Keratinocyte (primary cell): ENCODE measurements at regions not wholly inside any gene's neighbourhood (a gene's known extent, or its start where the extent isn't known, plus 50 kb on each side); places are given as distances from the start of the nearest gene placed in this dataset.

Experiments used
- DNase-seq: peaks from one replicate; pipeline ENCODE4 v3.0.0-alpha.2; 2011; ENCODE audit warnings: low read depth, missing footprints, low spot score
- FAIRE-seq: peaks from 2 replicates; lab custom pipeline; 2011; peaks lifted over from hg19 to GRCh38; lab: Jason Lieb, UNC
- H2AFZ ChIP-seq: 2 replicates; pipeline ENCODE4 v1.6.0; 2012; ENCODE audit warnings: low read length, control low read depth, inconsistent platforms; ENCODE audit not compliant: control insufficient read depth
- H3K27ac ChIP-seq: 2 replicates; pipeline ENCODE4 v1.5.1; 2011; ENCODE audit warnings: low read length; ENCODE audit not compliant: control insufficient read depth, insufficient read depth
- H3K27me3 ChIP-seq: 3 replicates; pipeline ENCODE4 v1.6.0; 2011; ENCODE audit warnings: low read length; ENCODE audit not compliant: control insufficient read depth, insufficient read depth; ENCODE audit errors: extremely low read depth
- H3K36me3 ChIP-seq, 2 experiments: 2 replicates in 1 of 2; 3 replicates in 1 of 2; pipeline ENCODE4 v1.5.1; 2011; ENCODE audit warnings: low read length in 2 of 2, mild to moderate bottlenecking in 1 of 2; ENCODE audit not compliant: control insufficient read depth in 2 of 2, insufficient read depth in 2 of 2; ENCODE audit errors: extremely low read depth in 1 of 2
- H3K4me1 ChIP-seq: 3 replicates; pipeline ENCODE4 v1.5.1; 2011; ENCODE audit warnings: low read length; ENCODE audit not compliant: control insufficient read depth, insufficient read depth; ENCODE audit errors: extremely low read depth
- H3K4me2 ChIP-seq: 3 replicates; pipeline ENCODE4 v1.6.0; 2011; ENCODE audit warnings: low read depth, low read length; ENCODE audit not compliant: control insufficient read depth, insufficient read depth; ENCODE audit errors: extremely low read depth
- H3K4me3 ChIP-seq, 3 experiments: fragments of 200-600 bp in 1 of 3; sonication (generic) in 1 of 3; 2 replicates in 2 of 3; 3 replicates in 1 of 3; pipeline ENCODE4 v1.5.1; 2011 to 2016; ENCODE audit warnings: low read length in 3 of 3, mild to moderate bottlenecking in 3 of 3, control low read depth in 2 of 3, inconsistent platforms in 1 of 3, low read depth in 1 of 3, mixed read lengths in 1 of 3, mixed run types in 1 of 3, moderate library complexity in 1 of 3; ENCODE audit not compliant: control insufficient read depth in 2 of 3, insufficient read depth in 2 of 3; ENCODE audit errors: extremely low read depth in 1 of 3
- H3K79me2 ChIP-seq: 2 replicates; pipeline ENCODE4 v1.6.0; 2012; ENCODE audit warnings: low read length; ENCODE audit not compliant: control insufficient read depth, insufficient read depth
- H3K9ac ChIP-seq: 3 replicates; pipeline ENCODE4 v1.6.0; 2011; ENCODE audit warnings: low read length; ENCODE audit not compliant: control insufficient read depth, insufficient read depth; ENCODE audit errors: extremely low read depth
- H3K9me1 ChIP-seq: 3 replicates; pipeline ENCODE4 v1.6.0; 2011; ENCODE audit warnings: low read length; ENCODE audit not compliant: control insufficient read depth, insufficient read depth; ENCODE audit errors: extremely low read depth
- H3K9me3 ChIP-seq: 2 replicates; pipeline ENCODE4 v1.5.1; 2012; ENCODE audit warnings: low read depth, low read length; ENCODE audit not compliant: control insufficient read depth
- H4K20me1 ChIP-seq: 3 replicates; pipeline ENCODE4 v1.6.0; 2011; ENCODE audit warnings: low read length; ENCODE audit not compliant: control insufficient read depth, insufficient read depth; ENCODE audit errors: extremely low read depth
- EZH2 ChIP-seq: IDR thresholded peaks from one replicate; pipeline ENCODE4 v1.6.1; 2012; ENCODE audit warnings: inconsistent platforms, mild to moderate bottlenecking, low read length, moderate library complexity
- dilution Hi-C: fragments of 300-500 bp; cut with MboI; formaldehyde crosslinking; loops from one replicate; pipeline ENCODE4 v1.7.0; 2020; ENCODE audit warnings: low sequenced_read_pairs; ENCODE audit not compliant: extremely low pct_ligation_motif_present
- TF ChIP-seq, protein P1 (sequence below), 3 experiments: IDR thresholded peaks in 1 of 3; conservative IDR thresholded peaks in 1 of 3; optimal IDR thresholded peaks in 1 of 3; 2 replicates in 2 of 3; 3 replicates in 1 of 3; pipeline versions ENCODE3 to v1.5.1; 2011; ENCODE audit warnings: low read length in 3 of 3, mild to moderate bottlenecking in 3 of 3, moderate library complexity in 2 of 3, control low read depth in 1 of 3, inconsistent platforms in 1 of 3; ENCODE audit not compliant: insufficient read depth in 2 of 3; ENCODE audit errors: extremely low read depth in 1 of 3

DNA sequence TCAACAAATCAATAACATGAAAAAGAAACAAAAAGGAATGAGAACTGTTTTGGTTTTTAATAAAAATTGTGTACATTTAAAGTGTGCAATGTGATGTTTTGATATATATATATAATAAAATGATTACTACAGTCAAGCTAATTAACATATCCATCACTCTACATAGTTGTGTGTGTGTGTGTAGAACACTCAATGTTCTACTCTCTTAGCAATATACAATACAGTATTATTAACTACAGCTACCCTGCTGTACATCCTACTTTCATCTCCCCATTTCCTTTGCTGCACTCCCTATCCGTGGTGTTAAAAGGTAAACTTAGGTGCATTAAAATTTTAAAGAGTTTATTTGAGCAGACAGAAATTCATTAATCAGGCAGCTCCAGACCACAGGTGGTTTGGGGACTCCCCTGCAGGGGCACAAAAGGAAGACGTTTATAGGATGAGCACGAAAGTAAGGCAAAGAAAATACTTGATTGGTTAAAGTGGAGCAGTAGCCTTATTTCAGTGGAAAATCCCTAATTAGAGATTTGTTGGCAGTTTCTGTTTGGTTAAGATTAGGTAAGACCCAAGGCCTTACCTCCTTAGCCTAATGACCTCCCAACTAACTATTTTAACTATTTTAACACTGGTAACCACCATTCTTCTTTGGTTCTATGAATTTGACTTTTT, 61.8 kb upstream of the SNRK start:
- DNase-seq: no peak
- Histone ChIP-seq H2AFZ (no peak overlapping the region), H4K20me1 (no peaks in the 10 kb centered on the region), H3K9me1 (no peaks in the 10 kb centered on the region), H3K27ac (no peak overlapping the region), H3K9ac (no peak overlapping the region), H3K4me2 (no peak overlapping the region), H3K4me1 (no peaks in the 10 kb centered on the region), H3K9me3 (no peaks in the 10 kb centered on the region), H3K79me2 (no peaks in the 10 kb centered on the region), H3K36me3 (no peaks in the 10 kb centered on the region), H3K4me3 (no peak overlapping the region), H3K27me3 (no peaks in the 10 kb centered on the region)
- dilution Hi-C loops: no loop called here
- FAIRE-seq: no peak
- TF ChIP-seq, protein P1, sequence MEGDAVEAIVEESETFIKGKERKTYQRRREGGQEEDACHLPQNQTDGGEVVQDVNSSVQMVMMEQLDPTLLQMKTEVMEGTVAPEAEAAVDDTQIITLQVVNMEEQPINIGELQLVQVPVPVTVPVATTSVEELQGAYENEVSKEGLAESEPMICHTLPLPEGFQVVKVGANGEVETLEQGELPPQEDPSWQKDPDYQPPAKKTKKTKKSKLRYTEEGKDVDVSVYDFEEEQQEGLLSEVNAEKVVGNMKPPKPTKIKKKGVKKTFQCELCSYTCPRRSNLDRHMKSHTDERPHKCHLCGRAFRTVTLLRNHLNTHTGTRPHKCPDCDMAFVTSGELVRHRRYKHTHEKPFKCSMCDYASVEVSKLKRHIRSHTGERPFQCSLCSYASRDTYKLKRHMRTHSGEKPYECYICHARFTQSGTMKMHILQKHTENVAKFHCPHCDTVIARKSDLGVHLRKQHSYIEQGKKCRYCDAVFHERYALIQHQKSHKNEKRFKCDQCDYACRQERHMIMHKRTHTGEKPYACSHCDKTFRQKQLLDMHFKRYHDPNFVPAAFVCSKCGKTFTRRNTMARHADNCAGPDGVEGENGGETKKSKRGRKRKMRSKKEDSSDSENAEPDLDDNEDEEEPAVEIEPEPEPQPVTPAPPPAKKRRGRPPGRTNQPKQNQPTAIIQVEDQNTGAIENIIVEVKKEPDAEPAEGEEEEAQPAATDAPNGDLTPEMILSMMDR (optimal IDR thresholded peaks at IDR 0.05 in 1 of 3, IDR thresholded peaks at IDR 0.05 in 1 of 3, conservative IDR thresholded peaks at IDR 0.05 in 1 of 3; ENCODE audit: extremely low read depth in 1 of 3, insufficient read depth in 2 of 3, low read length in 3 of 3): no peak
- no peak for TF ChIP-seq EZH2

DNA sequence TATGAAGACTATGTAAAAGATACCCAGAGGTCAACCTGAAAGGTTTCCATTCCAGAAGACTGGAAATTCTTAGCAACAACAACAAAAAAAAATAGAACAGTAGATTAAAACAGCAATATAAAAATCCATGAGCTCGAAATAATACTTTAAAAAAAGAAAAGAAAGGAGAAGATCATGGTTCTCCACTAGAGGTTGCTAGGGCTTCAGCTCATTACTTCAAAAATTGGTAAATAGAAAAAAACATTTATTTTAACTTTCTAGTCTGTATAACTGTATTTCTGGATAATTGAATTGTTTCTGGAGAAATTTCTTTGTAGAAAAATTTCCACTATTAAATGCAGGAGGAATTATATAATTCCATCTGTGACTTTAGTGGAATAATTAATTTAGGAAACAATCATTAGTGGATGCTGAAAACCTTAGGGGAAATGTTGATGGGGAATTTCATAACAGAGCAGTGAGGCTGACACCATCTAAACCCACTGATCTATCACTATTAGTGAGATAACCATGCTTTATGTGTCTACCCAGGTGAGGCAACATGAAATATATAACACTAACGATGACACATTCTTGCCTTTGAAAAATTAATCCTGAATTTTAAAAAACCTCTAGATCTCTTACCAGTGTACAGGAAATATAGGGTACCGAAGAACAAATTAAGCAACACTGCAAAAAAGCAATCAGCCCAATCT, 62.5 kb upstream of the SNRK start:
- dilution Hi-C loops: no loop called here
- Histone ChIP-seq H2AFZ (no peak overlapping the region), H3K4me2 (no peak overlapping the region), H3K9ac (no peak overlapping the region), H3K36me3 (no peaks in the 10 kb centered on the region), H4K20me1 (no peaks in the 10 kb centered on the region), H3K27me3 (no peaks in the 10 kb centered on the region), H3K4me1 (no peaks in the 10 kb centered on the region), H3K9me3 (no peaks in the 10 kb centered on the region), H3K4me3 (no peak overlapping the region), H3K9me1 (no peaks in the 10 kb centered on the region), H3K79me2 (no peaks in the 10 kb centered on the region), H3K27ac (no peak overlapping the region)
- FAIRE-seq (no peak), DNase-seq (no peak)
- TF ChIP-seq, protein P1 (optimal IDR thresholded peaks at IDR 0.05 in 1 of 3, IDR thresholded peaks at IDR 0.05 in 1 of 3, conservative IDR thresholded peaks at IDR 0.05 in 1 of 3; ENCODE audit: extremely low read depth in 1 of 3, insufficient read depth in 2 of 3, low read length in 3 of 3): peak in 1 of 3 experiments; percentile 23
- TF ChIP-seq EZH2: no peak
